Mucosa of stomach (tissue), 1 donor: ENCODE measurements at regions not wholly inside any gene's neighbourhood (a gene's known extent, or its start where the extent isn't known, plus 50 kb on each side); places are given as distances from the start of the nearest gene placed in this dataset.
A peak's percentile ranks its signal among the peaks of the same experiment; 100 is the strongest.

Source experiments
- H3K27me3 ChIP-seq: one replicate; pipeline ENCODE4 v1.7.0; 2013; ENCODE audit warnings: mild to moderate bottlenecking, low read length; ENCODE audit not compliant: control insufficient read depth, insufficient read depth
- H3K36me3 ChIP-seq: one replicate; pipeline ENCODE4 v1.7.0; 2013; ENCODE audit warnings: low read length; ENCODE audit not compliant: control insufficient read depth, insufficient read depth
- H3K4me1 ChIP-seq: one replicate; pipeline ENCODE4 v1.7.0; 2013; ENCODE audit warnings: mild to moderate bottlenecking, low read length; ENCODE audit not compliant: control insufficient read depth, insufficient read depth
- H3K4me3 ChIP-seq: one replicate; pipeline ENCODE4 v1.7.0; 2013; ENCODE audit warnings: low read length
- H3K9ac ChIP-seq: one replicate; pipeline ENCODE4 v1.7.0; 2013; ENCODE audit warnings: mild to moderate bottlenecking, low read length, moderate library complexity
- H3K9me3 ChIP-seq: one replicate; pipeline ENCODE4 v1.7.0; 2013; ENCODE audit warnings: mild to moderate bottlenecking, low read length, moderate library complexity; ENCODE audit not compliant: control insufficient read depth
- donor health status: Pancreatic carcinoma.

DNA sequence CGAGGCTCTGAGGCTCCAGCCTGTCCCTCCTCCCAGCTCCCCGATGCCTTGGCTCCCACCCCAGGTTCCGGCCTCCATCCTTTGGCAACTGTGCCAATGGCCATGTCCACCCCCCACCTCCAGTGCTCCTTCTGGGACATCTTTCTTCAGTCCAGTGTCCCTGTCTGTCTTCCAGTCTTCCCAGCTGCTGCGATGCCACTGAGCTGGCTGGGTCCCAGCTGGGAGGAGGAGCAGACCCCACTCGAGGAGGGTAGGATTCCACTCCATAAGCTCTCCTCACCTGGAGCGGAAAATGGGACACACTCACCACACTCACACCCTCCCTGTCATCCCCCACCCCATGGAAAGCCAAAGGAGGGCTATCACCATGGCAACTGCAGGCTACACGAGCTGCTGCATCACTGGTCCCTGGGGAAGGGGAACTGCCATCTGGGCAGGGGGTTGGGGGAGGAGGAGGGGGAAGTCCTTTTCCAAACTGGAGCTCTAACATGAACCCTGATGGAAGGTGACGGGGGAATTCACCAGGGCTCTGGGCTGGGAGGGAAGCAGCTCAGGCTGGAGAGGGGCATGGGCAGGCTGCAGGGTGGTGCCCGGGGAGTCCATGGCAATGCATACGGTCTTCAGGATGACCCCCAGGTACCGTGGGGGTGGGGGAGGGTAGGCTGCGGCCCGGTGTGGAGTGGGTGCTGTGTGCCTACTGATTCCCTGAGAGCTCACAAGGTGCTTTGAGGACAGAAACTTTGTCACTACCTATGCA lies 94.3 kb downstream of the LRRC74A start:
- no peaks in the 10 kb centered on the region for H3K36me3 ChIP-seq
- no peaks in the 10 kb centered on the region for H3K9me3 ChIP-seq
- H3K4me3 ChIP-seq: no peak overlapping the region
- no peak overlapping the region for H3K9ac ChIP-seq
- H3K27me3 ChIP-seq: no peaks in the 10 kb centered on the region
- H3K4me1 ChIP-seq: peaks cover 44% of the 10 kb centered on the region

DNA sequence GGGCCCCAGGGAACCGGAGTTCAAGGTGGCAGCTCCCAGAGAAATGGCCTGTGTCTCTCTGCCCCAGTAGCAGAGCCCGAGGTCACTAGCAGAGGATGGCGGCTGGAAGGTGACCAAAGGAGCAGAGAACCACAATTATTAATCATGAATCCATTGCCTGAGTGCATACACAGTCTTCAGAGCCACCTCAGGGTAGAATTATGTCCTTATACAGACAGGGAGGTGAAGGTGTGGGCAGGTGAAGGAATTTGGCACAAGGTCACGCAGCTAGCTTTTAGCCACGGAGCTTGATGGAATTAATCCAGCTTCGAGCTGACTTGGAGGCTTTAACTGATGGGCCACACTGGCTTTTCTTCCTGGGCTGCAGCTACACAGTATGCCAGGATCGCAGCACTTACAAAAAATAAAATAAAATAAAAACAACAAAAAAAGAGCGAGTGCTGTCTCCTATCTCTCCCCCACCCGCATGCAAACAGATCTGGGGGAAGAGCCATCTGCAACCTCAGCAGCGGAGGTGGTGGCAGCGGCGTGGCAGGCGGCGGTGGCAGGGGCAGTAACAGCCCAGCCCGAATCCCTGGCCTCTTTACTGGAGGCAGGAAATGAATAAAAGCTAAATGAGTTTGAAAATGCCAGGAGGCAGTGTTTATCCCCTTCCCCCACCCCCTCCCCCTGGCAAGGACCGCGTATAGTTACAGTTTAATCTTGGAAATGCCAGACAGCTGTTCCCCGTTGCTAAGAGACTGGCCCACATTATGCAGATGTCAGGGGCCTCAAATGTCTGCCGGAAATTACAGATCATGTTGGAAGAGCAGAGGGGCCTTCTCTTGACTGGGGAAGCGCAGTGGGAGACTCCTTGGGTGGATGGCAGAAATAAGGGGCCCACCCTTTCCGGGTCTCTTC lies 93.5 kb downstream of the LRRC74A start:
- H3K27me3 ChIP-seq: no peaks in the 10 kb centered on the region
- no peaks in the 10 kb centered on the region for H3K36me3 ChIP-seq
- no peak overlapping the region for H3K4me3 ChIP-seq
- H3K9me3 ChIP-seq: no peaks in the 10 kb centered on the region
- H3K9ac ChIP-seq: peak overlapping the region; percentile 60
- H3K4me1 ChIP-seq: peaks cover 50% of the 10 kb centered on the region
